K562 (cell line): ENCODE measurements at regions not wholly inside any gene's neighbourhood (a gene's known extent, or its start where the extent isn't known, plus 50 kb on each side); places are given as distances from the start of the nearest gene placed in this dataset.

ENCODE experiments used
- CREBBP ChIP-seq: IDR thresholded peaks from one replicate; pipeline ENCODE4 v1.6.1; 2012; ENCODE audit warnings: low read depth, mild to moderate bottlenecking, control low read depth, inconsistent platforms, low read length
- MCM5 ChIP-seq: fragments of 450-650 bp; IDR thresholded peaks from 2 replicates; pipeline ENCODE4 v1.6.1; 2016; ENCODE audit warnings: low read depth
- MEIS2 ChIP-seq: fragments of 450-650 bp; IDR thresholded peaks from 2 replicates; pipeline ENCODE4 v1.6.1; 2014; ENCODE audit warnings: mild to moderate bottlenecking; ENCODE audit not compliant: partially characterized antibody

GRCh38 chr2:41896186-41896846 is 151.5 kb upstream of the PKDCC start:
- TF ChIP-seq MCM5 (no peak), CREBBP (no peak), MEIS2 (no peak)
